ENCODE measurements at regions not wholly inside any gene's neighbourhood (a gene's known extent, or its start where the extent isn't known, plus 50 kb on each side); places are given as distances from the start of the nearest gene placed in this dataset.
A peak's percentile ranks its signal among the peaks of the same experiment; 100 is the strongest.

- DNase-seq (ENCODE audit: low read depth): no peak
Measured at GRCh38 chr13:48761256-48761655, 107.5 kb downstream of the CYSLTR2 start.

- DNase-seq (ENCODE audit: low read depth): peak; percentile 56
Measured at GRCh38 chr13:48769107-48769704, 115.5 kb downstream of the CYSLTR2 start.

GRCh38 chr13:48770372-48770771 is 116.6 kb downstream of the CYSLTR2 start:
- DNase-seq (ENCODE audit: low read depth): no peak

DNA sequence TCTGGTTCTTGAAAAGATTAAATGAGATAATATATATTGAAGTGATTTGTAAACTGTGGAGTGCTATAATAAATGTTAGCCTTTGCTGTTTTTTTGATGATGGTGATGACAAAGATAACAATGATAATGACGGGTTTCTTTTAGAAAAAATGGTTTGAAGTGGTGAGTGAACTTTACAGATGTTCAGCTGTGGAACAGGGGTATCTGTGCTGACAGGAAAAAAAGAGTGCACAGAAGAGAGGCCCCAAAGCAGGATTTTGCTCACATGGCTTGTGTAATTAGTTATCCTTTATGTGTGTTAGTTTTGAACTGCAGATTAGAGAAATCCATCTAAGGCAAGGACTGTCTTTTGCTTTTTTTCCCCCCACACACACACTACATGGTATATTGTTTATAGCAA is 119.2 kb downstream of the CYSLTR2 start:
- no peak for DNase-seq (ENCODE audit: low read depth)

DNA sequence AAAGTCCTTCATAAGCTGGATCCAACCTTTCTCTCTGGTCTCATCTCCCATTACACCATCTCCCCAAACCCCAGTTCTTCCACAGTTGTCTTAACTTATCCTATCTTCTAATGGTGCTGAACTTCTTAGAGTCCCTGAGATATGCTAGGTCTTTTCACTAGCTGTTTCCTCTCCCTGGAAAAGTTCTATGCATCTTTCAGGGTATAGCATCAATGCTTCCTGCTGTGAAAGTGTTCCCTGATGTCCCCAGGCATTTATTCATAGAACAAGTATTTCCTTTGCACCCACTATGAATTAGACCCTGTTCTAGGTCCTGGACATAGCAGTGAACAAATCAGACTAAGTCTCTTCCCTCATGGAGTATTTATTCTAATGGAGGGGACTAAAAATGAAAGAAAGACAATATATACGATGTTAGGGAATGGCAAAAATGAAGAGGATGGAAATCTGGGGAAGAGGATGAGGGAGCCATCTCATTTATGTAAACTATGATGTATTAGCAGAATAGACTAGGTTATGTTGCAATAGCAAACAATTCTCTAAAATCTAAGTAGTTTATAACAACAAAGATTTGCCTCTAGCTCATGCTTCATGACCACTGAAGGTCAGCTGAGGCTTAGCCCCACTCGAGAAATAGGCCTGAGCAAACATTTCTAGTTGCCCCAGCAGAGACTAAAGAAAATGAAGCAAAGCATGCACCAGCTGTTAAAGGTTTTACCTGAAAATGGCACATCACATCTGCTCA is 120.0 kb downstream of the CYSLTR2 start:
- no peak for DNase-seq (ENCODE audit: low read depth)

- DNase-seq (ENCODE audit: low read depth): no peak
Measured at GRCh38 chr13:48775285-48775684, 121.6 kb downstream of the CYSLTR2 start.

DNA sequence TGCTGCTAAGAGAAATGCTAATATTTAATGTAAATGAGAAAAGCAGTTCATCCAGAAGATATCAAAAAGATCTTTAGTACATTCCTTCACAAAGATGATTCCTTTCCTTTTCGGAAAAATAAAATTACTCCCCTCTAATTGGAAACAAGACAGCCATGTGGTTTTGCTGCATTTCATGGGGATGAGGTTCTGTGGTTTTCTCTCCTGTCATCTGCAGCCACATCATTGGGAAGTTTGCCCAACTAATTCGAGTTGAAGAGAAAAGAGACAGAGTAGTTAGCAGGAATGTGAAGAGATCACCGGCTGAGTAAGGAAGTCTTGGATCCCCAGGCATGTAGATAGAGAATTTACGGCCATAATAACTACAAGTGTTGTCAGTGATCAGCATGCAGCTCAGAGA is 122.1 kb downstream of the CYSLTR2 start:
- DNase-seq (ENCODE audit: low read depth): peak; percentile 20

GRCh38 chr13:48776401-48776800 is 122.7 kb downstream of the CYSLTR2 start:
- no peak for DNase-seq (ENCODE audit: low read depth)

GRCh38 chr13:48778610-48779009 is 124.9 kb downstream of the CYSLTR2 start:
- DNase-seq (ENCODE audit: low read depth): no peak

- no peak for DNase-seq (ENCODE audit: low read depth)
Measured at GRCh38 chr13:48780713-48781341, 127.1 kb downstream of the CYSLTR2 start.

GRCh38 chr13:48782429-48782840 is 128.7 kb downstream of the CYSLTR2 start:
- DNase-seq (ENCODE audit: low read depth): no peak

DNA sequence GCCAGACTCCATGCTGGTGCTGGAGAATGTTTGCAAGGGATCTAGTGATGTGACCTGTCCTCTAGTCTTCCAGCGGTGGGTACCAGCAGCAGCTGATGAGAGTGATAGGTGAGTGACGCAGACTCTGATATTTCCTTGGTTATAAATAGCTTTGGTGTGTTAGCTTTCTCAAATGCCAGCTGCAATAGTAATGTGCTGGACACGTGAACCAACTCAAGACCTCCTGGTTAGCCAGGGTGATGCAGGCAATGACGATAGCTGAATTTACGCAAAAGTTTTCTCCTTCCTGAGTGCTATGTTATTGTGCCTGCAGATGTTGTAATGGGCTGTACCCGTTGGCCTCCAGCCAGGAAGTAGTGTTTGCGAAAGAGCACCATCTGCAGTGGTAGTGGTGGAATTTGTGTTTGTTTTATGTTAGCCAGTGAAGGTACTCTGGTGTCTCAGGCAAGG is 129.5 kb downstream of the CYSLTR2 start:
- peak; percentile 19 for DNase-seq (ENCODE audit: low read depth)

DNA sequence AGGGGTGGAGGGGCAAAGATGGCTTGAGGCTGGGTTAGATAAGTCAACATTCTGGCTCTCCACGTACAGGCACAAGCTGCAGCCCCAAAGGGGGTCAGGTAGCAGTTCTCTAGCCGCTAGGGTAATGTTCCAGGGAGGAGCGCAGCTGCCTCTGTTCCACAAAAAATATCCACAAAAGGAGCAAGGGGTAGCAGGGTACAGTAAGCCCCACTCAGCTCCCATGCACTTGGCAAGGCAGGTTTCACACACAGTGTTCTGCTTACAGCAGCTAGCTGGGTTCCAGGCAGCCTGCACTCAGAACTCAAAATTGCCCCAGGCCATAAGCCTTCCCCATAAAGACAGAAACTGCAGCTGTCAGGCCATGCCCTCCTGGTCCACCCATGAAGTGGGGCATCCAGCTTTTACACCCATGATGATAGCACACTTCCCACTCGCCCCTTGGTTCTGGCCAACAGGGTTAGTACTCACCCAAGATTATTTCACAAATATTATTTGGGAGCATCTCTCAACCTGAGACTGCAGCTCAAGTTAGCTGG is 130.0 kb downstream of the CYSLTR2 start:
- DNase-seq (ENCODE audit: low read depth): no peak

GRCh38 chr13:48784916-48785548 is 131.3 kb downstream of the CYSLTR2 start:
- no peak for DNase-seq (ENCODE audit: low read depth)

- no peak for DNase-seq (ENCODE audit: low read depth)
Measured at GRCh38 chr13:48790199-48790598, 136.5 kb downstream of the CYSLTR2 start.

DNA sequence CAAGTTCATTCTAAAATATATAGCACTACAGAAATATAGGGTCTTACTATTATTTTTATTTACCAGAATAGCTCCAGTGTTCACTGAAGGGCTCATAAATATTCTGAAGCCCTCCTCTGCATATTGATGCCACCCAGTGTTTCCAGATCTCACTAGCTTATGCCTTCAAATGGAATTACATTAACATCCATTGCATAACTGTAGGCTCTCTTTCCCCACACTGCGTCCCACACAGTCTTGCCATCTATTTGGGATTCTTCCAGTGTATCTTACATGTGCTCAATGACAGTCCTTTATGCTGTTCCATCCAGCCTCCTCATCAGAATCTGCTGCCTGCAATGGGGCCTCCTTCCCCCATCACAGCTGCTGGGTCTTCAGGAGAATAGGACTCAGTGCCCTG is 137.2 kb downstream of the CYSLTR2 start:
- DNase-seq (ENCODE audit: low read depth): no peak

DNA sequence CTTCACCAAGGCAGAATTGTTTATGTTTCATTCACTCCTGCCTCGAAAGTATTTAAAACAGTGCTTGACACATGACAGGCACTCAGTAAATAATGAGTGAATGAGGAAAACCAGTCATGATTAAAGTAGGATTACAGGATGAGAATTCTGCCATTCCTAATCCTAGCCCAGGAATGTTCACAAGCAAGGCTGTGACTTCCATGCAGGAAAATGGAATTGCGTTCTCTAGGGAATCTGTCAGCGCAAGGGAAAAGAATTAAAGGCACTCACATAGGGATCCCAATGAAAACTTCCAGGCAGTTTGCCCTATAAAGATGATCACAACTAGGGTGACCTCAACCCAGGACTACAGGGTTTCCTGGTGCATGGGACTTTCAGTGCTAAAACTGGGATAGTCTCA is 143.4 kb downstream of the CYSLTR2 start:
- DNase-seq (ENCODE audit: low read depth): no peak

GRCh38 chr13:48797761-48798160 is 144.0 kb downstream of the CYSLTR2 start:
- DNase-seq (ENCODE audit: low read depth): no peak

DNA sequence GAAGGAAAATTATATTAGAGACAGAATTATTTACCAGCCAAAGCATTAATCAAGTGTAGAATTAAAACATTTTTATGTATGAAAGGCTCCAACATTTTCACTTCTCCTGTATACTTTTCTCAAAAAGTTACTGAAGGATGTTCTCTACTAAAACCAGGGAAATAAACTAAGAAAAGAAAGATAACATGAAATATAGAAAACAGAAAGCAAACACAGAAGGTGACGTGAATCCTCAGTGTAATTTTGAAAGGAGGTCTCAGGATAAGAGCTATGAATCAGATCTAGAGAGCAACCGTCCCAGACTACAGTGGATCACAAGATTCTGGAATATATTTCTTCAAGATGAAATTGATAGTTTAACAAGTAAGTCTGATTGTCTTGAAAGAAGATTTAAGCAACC is 144.5 kb downstream of the CYSLTR2 start:
- no peak for DNase-seq (ENCODE audit: low read depth)

- no peak for DNase-seq (ENCODE audit: low read depth)
Measured at GRCh38 chr13:48801255-48801654, 147.5 kb downstream of the CYSLTR2 start.

DNA sequence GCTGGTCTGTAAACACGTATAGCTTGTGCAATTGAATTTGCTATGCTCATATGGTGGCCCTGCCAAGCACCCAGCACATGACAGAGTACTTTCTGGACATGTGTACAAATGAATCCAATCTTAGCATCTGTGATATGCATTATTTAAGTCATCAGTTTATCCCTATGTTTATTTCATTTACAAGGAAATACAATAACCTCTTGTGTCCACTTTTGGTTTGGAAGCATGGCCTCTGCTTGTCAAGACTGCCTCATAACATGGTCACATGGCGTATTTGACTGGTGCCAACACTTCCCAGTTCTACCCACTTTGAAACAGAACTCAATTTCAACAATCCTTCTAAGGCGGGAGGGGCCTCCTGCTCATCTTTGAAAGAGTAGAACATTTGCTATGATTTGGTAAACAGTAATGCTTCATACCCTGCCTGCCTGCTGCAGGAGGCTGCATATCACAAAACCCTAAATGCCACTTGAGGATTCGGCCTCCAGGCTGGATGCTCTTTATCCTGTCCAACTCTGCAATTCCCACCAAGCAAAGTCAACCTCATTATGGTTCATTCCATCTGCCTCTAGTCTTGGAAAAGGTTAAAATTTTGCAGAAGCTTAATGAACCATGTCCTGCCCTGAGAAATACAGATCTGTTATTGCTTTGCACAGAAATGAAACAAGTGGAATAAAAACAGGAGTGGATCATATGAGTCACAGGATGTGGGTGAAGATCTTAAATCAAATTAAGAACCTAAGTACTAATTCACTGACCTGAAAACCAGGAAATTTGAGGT is 151.3 kb downstream of the CYSLTR2 start:
- DNase-seq (ENCODE audit: low read depth): no peak

DNA sequence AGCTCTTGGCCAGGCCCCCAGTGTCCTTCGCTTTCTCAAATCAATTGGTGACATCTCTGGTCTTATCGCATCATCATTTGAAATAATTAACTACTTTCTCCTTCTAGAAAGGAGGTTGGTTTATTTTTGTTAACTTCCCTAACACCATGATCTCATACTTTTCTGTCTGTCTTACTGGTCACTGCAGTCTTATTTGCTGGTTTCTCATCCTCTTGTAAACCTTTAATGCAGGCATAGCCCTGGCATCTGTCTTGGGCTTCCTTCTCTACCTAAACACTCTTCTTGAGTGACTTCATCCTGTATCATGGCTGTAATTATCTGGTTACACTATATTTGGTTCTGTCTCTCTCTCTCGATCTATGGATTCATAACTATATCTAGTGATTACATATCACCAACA is 152.8 kb downstream of the CYSLTR2 start:
- DNase-seq (ENCODE audit: low read depth): no peak

Data from HS-27A (cell line).